IMR-90 (cell line): ENCODE measurements at regions not wholly inside any gene's neighbourhood (a gene's known extent, or its start where the extent isn't known, plus 50 kb on each side); places are given as distances from the start of the nearest gene placed in this dataset.
A peak's percentile ranks its signal among the peaks of the same experiment; 100 is the strongest.

ENCODE experiments used
- ATAC-seq: fragments of 200-7000 bp; cut with Tn5 transposase; 2 replicates; pipeline ENCODE4 v1.9.1; 2020; ENCODE audit warnings: low read depth, mild to moderate bottlenecking, moderate library complexity
- BruUV-seq: library from RNA; stranded (reverse); fragments of 400-500 nt; replicated peaks from 2 replicates; lab custom pipeline; 2021; lab: Mats Ljungman, UMichigan
- CTCF ChIA-PET: fragments of 300-600 bp; formaldehyde crosslinking; extraction: SDS; loops from one replicate; lab custom pipeline; 2021; ENCODE audit warnings: antibody characterized with exemption; lab: Yijun Ruan, JAX
- POLR2A ChIA-PET: fragments of 300-600 bp; sonication (Branson Sonifier 250); formaldehyde crosslinking; loops from one replicate; lab custom pipeline; 2022; ENCODE audit warnings: antibody characterized with exemption; ENCODE audit not compliant: unreplicated experiment; lab: Charles Lee
- DNase-seq: peaks from one replicate; pipeline ENCODE4 v3.0.0; 2013
- H2AFZ ChIP-seq: replicated peaks from 2 replicates; pipeline ENCODE3; 2013; ENCODE audit warnings: low read length, mild to moderate bottlenecking; ENCODE audit not compliant: poor library complexity
- H2AK5ac ChIP-seq: 2 replicates; pipeline ENCODE4 v1.6.1; 2013; ENCODE audit warnings: low read depth, low read length, inconsistent platforms
- H2AK9ac ChIP-seq: replicated peaks from 2 replicates; pipeline ENCODE3; 2013; ENCODE audit warnings: mild to moderate bottlenecking, low read depth, low read length, moderate library complexity; ENCODE audit not compliant: poor library complexity
- H2BK120ac ChIP-seq: 2 replicates; pipeline ENCODE4 v1.6.1; 2013; ENCODE audit warnings: low read depth, low read length, inconsistent platforms
- H2BK15ac ChIP-seq: 3 replicates; pipeline ENCODE4 v1.6.1; 2013; ENCODE audit warnings: low read depth, low read length, inconsistent platforms
- H2BK20ac ChIP-seq: 2 replicates; pipeline ENCODE4 v1.6.1; 2013; ENCODE audit warnings: low read depth, mild to moderate bottlenecking, inconsistent platforms, low read length, moderate library complexity
- H2BK5ac ChIP-seq: 2 replicates; pipeline ENCODE4 v1.6.1; 2013; ENCODE audit warnings: mild to moderate bottlenecking, low read depth, low read length, inconsistent platforms; ENCODE audit not compliant: poor library complexity, severe bottlenecking
- H3K14ac ChIP-seq: replicated peaks from 2 replicates; pipeline ENCODE4 v1.6.1; 2013; ENCODE audit warnings: low read depth, low read length, inconsistent platforms
- H3K18ac ChIP-seq: 2 replicates; pipeline ENCODE4 v1.6.1; 2013; ENCODE audit warnings: low read depth, low read length, control low read depth
- H3K23ac ChIP-seq: 2 replicates; pipeline ENCODE4 v1.6.1; 2013; ENCODE audit warnings: low read depth, low read length, inconsistent platforms
- H3K27ac ChIP-seq: 2 replicates; pipeline ENCODE4 v1.5.1; 2013; ENCODE audit warnings: mild to moderate bottlenecking, control low read depth, low read length; ENCODE audit not compliant: insufficient read depth
- H3K27me3 ChIP-seq: 2 replicates; pipeline ENCODE4 v1.6.1; 2013; ENCODE audit warnings: low read length; ENCODE audit not compliant: control insufficient read depth, insufficient read depth
- H3K36me3 ChIP-seq: 2 replicates; pipeline ENCODE4 v1.6.1; 2013; ENCODE audit warnings: low read length, mixed read lengths; ENCODE audit not compliant: control insufficient read depth, insufficient read depth
- H3K4ac ChIP-seq: 2 replicates; pipeline ENCODE4 v1.6.1; 2013; ENCODE audit warnings: low read depth, low read length, inconsistent platforms
- H3K4me1 ChIP-seq: 2 replicates; pipeline ENCODE4 v1.6.1; 2013; ENCODE audit warnings: low read length, mixed read lengths; ENCODE audit not compliant: control insufficient read depth, insufficient read depth
- H3K4me2 ChIP-seq: 2 replicates; pipeline ENCODE4 v1.6.1; 2013; ENCODE audit warnings: low read depth, mild to moderate bottlenecking, control low read depth, low read length, moderate library complexity
- H3K4me3 ChIP-seq: 2 replicates; pipeline ENCODE4 v1.5.1; 2013; ENCODE audit warnings: low read depth, mild to moderate bottlenecking, control low read depth, low read length, moderate library complexity; ENCODE audit not compliant: insufficient read depth
- H3K56ac ChIP-seq: 2 replicates; pipeline ENCODE4 v1.6.1; 2013; ENCODE audit warnings: low read length, inconsistent platforms; ENCODE audit not compliant: insufficient read depth; ENCODE audit errors: extremely low read depth
- H3K79me1 ChIP-seq, 2 experiments: 2 replicates each; pipeline ENCODE4 v1.6.1; 2013; ENCODE audit warnings: low read length in 2 of 2, inconsistent platforms in 1 of 2, low read depth in 1 of 2
- H3K9ac ChIP-seq: 2 replicates; pipeline ENCODE4 v1.6.1; 2013; ENCODE audit warnings: low read depth, low read length, control low read depth
- H3K9me1 ChIP-seq: 2 replicates; pipeline ENCODE4 v1.6.1; 2013; ENCODE audit warnings: low read length, inconsistent platforms; ENCODE audit not compliant: insufficient read depth
- H3K9me3 ChIP-seq: 2 replicates; pipeline ENCODE4 v1.6.1; 2013; ENCODE audit warnings: low read length; ENCODE audit not compliant: control insufficient read depth, insufficient read depth
- H4K20me1 ChIP-seq: 2 replicates; pipeline ENCODE4 v1.6.1; 2013; ENCODE audit warnings: low read length, inconsistent platforms; ENCODE audit not compliant: insufficient read depth
- H4K5ac ChIP-seq: 2 replicates; pipeline ENCODE4 v1.6.1; 2013; ENCODE audit warnings: mild to moderate bottlenecking, low read depth, low read length, control low read depth
- H4K8ac ChIP-seq, 2 experiments: 2 replicates each; pipeline ENCODE4 v1.6.1; 2013; ENCODE audit warnings: low read depth in 2 of 2, low read length in 2 of 2, control low read depth in 1 of 2, inconsistent platforms in 1 of 2
- H4K91ac ChIP-seq: 2 replicates; pipeline ENCODE4 v1.6.1; 2013; ENCODE audit warnings: low read depth, low read length, inconsistent platforms; ENCODE audit not compliant: insufficient read depth
- CTCF ChIP-seq: conservative IDR thresholded peaks from 2 replicates; pipeline ENCODE4 v1.5.1; 2012; ENCODE audit warnings: mild to moderate bottlenecking, low read depth, low read length, improper control_type of control experiment
- RAD21 ChIP-seq: IDR thresholded peaks from 2 replicates; pipeline ENCODE4 v1.6.1; 2012; ENCODE audit warnings: low read length, improper control_type of control experiment
- SMC3 ChIP-seq: fragments of 150-350 bp; IDR thresholded peaks from 2 replicates; pipeline ENCODE4 v1.6.1; 2016; ENCODE audit warnings: low read depth, mild to moderate bottlenecking, antibody characterized with exemption, low read length, moderate library complexity
- WGBS, 2 experiments: methylation state at CpG; one replicate each; pipeline versions ENCODE4 v1.1.5 to v1.1.7; 2013; ENCODE audit warnings: missing lambda C conversion rate in 2 of 2; ENCODE audit not compliant: insufficient read length in 1 of 2; ENCODE audit errors: extremely low coverage in 2 of 2; 5-methylcytosine and 5-hydroxymethylcytosine counted together
- dilution Hi-C: fragments of 300-500 bp; cut with HindIII; formaldehyde crosslinking; loops from one replicate; pipeline ENCODE4 v1.14.3; 2018; ENCODE audit warnings: low sequenced_read_pairs; ENCODE audit not compliant: unreplicated experiment
- in situ Hi-C: fragments of 300-500 bp; cut with MboI; formaldehyde crosslinking; loops from 3 replicates; pipeline ENCODE4 v1.14.3; 2019; ENCODE audit warnings: low sequenced_read_pairs, inconsistent platforms, mixed read lengths
- intact Hi-C: fragments of 100-400 bp; cut with micrococcal nuclease; formaldehyde crosslinking; loops from 2 replicates; pipeline ENCODE4 v1.10.0; 2022

- H2BK20ac ChIP-seq, result no peak overlapping the region
- H3K56ac ChIP-seq, result no peak overlapping the region
- no peak overlapping the region for H4K5ac ChIP-seq
- H3K4me3 ChIP-seq, result no peak overlapping the region
- no peak overlapping the region for H2BK5ac ChIP-seq
- H3K18ac ChIP-seq, result no peak overlapping the region
- no peaks in the 10 kb centered on the region for H4K20me1 ChIP-seq
- no peak overlapping the region for H3K14ac ChIP-seq
- H3K36me3 ChIP-seq, result no peaks in the 10 kb centered on the region
- intact Hi-C loops, result loop anchor here (2.0 kb wide), 1 partner anchor 531 kb away; no protein-coding TSS in a partner anchor
- H3K23ac ChIP-seq, result no peak overlapping the region
- H2AK5ac ChIP-seq, result no peak overlapping the region
- H4K91ac ChIP-seq, result no peak overlapping the region
- peak; percentile 82 for ATAC-seq
- H3K4me1 ChIP-seq, result no peaks in the 10 kb centered on the region
- CTCF ChIA-PET, result interaction anchor here (0.6 to 1.9 kb wide), 5 partner anchors 8 to 760 kb away, joined by 3 to 5 read pairs (median 3); no protein-coding TSS in a partner anchor
- no peak overlapping the region for H2AFZ ChIP-seq
- no peak overlapping the region for H3K27ac ChIP-seq
- H2BK120ac ChIP-seq, result no peak overlapping the region
- peak; percentile 23 for DNase-seq
- H4K8ac ChIP-seq, result no peak overlapping the region
- WGBS, 2 experiments, result no CpG with 5 or more reads among the region's 7 CpGs
- TF ChIP-seq SMC3 (no peak), CTCF (peak; percentile 49), RAD21 (peak; percentile 34; the same call in 1 of the 2 replicates)
- in situ Hi-C loops, result no loop called here
- no TSS peak for BruUV-seq
- H3K9ac ChIP-seq, result no peak overlapping the region
- dilution Hi-C loops, result no loop called here
- no peak overlapping the region for H3K4me2 ChIP-seq
- H2AK9ac ChIP-seq, result no peak overlapping the region
- H2BK15ac ChIP-seq, result no peak overlapping the region
- H3K9me3 ChIP-seq, result no peaks in the 10 kb centered on the region
- H3K9me1 ChIP-seq, result no peaks in the 10 kb centered on the region
- POLR2A ChIA-PET, result no interaction called here
- H3K4ac ChIP-seq, result no peak overlapping the region
- no peaks in the 10 kb centered on the region for H3K27me3 ChIP-seq
- H3K79me1 ChIP-seq, result no peaks in the 10 kb centered on the region
These were observed 528.9 kb downstream of the MAFB start for GRCh38 chr20:40160097-40160550.
